Activated naive CD4-positive, alpha-beta T cell treated with anti-CD3 and anti-CD28 coated beads, Interleukin-2, amount 50 U/mL, for 72 hours (primary cell): ENCODE measurements at regions not wholly inside any gene's neighbourhood (a gene's known extent, or its start where the extent isn't known, plus 50 kb on each side); places are given as distances from the start of the nearest gene placed in this dataset.

Experiments
- ATAC-seq, 2 donors: fragments of 150-1000 bp; cut with Tn5 transposase; 2 replicates each; pipeline ENCODE4 v1.10.0; 2021; ENCODE audit warnings: mild to moderate bottlenecking in 2 of 2, moderate library complexity in 2 of 2
- DNase-seq, 2 donors: peaks; one replicate each; pipeline ENCODE4 v3.0.0; 2021 to 2022; ENCODE audit warnings: low spot score in 2 of 2
- H3K27ac Mint-ChIP-seq, 2 donors: one replicate each; pipeline ENCODE4 v1.8.0; 2022; ENCODE audit warnings: mild to moderate bottlenecking in 2 of 2, mixed read lengths in 2 of 2
- H3K36me3 Mint-ChIP-seq, 2 donors: one replicate each; pipeline ENCODE4 v1.8.0; 2022; ENCODE audit warnings: mixed read lengths in 2 of 2
- H3K9me3 Mint-ChIP-seq, 2 donors: one replicate each; pipeline ENCODE4 v1.8.0; 2022; ENCODE audit warnings: mixed read lengths in 2 of 2

DNA sequence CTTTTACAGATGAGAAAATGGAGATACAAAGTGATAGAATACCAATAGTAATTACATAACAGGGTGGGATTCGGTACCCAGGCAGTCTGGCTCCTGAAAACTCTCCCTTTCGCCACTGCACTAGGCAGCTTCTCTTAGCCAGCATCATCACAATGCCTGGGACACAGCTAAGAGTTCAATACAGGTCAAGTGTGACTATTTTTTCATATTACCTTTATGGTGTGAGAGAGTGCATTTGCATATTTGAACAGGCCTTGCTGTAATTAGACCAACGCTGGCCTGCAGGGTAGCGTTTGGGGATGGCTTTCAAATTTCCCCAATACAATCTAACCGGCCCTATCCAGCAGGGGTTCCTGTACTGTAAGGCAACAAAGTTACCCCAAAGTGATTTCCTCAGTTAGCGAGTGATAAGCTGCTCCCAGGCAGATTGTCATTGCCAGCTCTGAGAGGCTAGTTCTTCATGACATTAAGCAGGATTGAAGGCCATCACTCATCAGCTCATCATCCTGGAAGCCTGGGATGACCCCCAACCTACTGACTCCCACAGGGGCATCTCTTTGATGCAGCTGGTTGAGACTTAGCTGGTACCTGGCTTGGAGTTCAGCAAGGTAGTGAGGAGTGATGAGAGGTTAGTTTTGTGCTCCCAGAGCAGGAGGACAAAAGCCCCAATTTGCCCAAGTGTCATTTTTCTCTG, 836.8 kb upstream of the LCORL start:
- Mint-ChIP-seq H3K36me3 (no peaks in the 10 kb centered on the region), H3K27ac (no peak overlapping the region), H3K9me3 (peaks cover 23% of the 10 kb centered on the region in 2 donors)
- ATAC-seq, result no peak
- DNase-seq, result no peak

DNA sequence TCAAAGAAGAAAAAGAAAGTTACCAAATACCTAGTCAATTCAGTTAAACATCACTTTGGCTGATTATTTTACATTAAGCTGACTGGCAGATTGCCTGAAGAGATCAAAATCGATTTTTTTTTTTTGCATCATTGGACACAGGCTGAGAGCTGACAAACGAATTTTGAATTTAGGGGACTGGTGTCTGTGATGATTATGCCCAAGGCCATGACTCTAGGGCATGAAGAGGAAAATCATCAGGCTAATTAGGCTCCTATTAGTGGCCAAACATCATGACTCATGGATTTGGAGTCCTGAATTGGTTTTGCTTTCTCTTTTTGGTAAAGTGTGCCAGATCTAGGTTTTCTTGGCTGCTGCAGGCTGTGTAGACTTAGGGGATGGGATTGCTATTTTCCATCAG, 829.3 kb upstream of the LCORL start:
- DNase-seq (no peak), ATAC-seq (no peak)
- H3K27ac Mint-ChIP-seq, result no peak overlapping the region
- no peaks in the 10 kb centered on the region for H3K36me3 Mint-ChIP-seq
- peaks cover 30 to 33% of the 10 kb centered on the region in 2 donors for H3K9me3 Mint-ChIP-seq

DNA sequence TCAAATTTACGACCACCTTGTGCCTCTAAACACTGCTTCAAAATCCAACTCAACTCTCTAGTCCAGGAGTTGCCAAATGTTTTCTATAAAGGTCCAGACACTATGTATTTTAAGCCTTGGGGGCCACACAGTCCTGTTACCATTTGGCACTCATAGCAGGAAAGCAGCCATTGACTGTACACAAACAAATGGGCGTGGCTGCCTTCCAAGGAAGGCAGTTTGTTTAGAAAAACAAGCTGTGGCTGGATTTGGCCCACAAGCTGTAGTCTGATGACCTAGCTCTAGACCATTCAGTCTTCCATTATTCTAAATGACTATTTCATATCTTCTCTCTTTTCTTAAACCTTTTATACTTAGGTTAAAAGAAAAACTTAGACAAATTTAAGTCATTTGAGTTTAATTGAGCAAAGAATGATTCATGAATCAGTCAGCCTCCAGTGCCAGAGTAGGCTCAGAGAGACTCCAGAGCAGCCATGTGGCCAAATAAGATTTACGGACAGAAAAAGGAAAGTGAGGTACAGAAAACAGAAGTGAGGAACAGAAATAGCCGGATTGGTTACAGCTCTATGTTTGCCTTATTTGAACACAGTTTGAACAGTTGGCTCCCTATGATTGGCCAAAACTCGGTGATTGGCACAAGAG, 825.8 kb upstream of the LCORL start:
- H3K36me3 Mint-ChIP-seq, result no peaks in the 10 kb centered on the region
- H3K27ac Mint-ChIP-seq, result no peak overlapping the region
- DNase-seq (no peak), ATAC-seq (no peak)
- peaks cover 26 to 35% of the 10 kb centered on the region in 2 donors for H3K9me3 Mint-ChIP-seq

DNA sequence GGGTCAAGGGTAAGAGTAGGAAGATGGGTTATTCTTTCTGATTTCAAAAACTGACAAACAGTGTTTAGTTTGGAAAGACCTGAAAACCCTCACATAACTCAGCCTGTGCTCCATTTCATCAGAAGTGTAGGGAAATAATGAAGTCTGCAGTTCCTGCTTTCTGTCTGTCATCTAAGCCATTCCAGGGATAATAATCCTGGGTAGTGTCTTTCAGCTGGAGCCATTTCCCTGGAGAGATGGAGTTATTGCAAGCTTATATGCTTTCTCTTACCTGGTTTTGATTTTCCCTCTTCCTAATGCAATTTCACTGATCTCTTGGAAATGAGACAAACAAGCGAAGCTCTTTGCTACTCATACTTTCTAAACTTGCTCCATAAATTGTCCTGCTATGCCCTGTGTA, 824.8 kb upstream of the LCORL start:
- Mint-ChIP-seq H3K27ac (no peak overlapping the region), H3K36me3 (no peaks in the 10 kb centered on the region), H3K9me3 (peaks cover 30 to 42% of the 10 kb centered on the region in 2 donors)
- no peak for ATAC-seq
- DNase-seq, result no peak

DNA sequence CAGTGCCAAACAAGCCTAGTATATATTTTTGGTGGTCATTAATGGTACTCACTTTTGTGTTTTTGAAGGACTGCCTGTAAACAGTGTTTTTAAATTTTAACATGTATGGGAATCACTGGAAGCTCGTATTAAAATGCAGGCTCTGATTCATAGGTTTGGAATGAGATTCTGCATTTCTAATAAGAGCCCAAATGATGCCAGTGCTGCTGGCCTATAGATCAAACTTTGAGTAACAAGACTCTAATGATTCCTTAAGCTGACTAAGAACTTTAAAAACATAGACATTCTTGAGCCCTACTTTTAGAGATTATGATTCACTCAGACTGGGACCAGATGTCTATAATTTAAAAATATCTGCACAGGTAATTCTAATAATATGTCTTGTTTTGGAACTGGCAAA, 823.2 kb upstream of the LCORL start:
- H3K9me3 Mint-ChIP-seq, result peaks cover 25 to 44% of the 10 kb centered on the region in 2 donors
- H3K27ac Mint-ChIP-seq, result no peak overlapping the region
- DNase-seq, result no peak
- H3K36me3 Mint-ChIP-seq, result no peaks in the 10 kb centered on the region
- ATAC-seq, result no peak

DNA sequence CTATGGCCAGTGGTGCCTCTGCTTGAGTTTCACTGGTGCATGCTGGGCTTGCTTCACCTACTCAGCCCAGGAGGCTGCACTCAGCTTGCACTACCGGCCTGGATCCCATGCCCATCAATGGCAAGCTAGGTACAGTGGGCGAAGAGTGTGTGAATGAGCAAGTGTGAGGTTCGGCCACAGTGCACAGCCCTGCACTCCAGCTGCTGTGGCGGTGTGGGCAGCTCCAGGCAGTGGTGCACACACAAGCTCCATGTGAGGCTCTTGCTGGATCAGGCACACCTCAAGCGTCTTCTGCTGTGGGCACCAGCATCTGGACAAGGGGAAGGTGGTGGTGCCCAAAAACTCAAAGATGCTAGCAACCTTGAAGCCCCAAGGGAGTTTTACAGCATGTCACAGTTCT, 820.9 kb upstream of the LCORL start:
- H3K9me3 Mint-ChIP-seq, result peaks cover 14 to 35% of the 10 kb centered on the region in 2 donors
- no peaks in the 10 kb centered on the region for H3K36me3 Mint-ChIP-seq

DNA sequence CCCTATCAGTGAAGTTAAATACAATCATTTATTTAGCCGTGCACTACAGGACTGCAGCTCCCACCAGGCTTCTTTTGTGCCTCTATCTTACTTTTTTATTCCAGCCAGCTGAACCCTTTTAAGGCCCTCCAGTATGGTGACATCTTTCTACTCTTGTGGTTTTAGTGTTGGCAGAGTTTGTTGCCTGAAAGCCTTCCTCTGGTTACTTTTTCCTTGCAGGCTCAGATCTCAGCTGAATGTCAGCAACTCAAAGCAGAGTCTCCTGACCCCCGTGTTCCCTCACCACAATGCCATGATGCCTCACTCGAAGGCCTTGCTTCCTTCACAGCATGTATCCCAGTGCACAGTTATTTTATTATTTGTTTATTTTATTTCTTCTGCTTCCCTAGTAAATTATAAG, 818.9 kb upstream of the LCORL start:
- Mint-ChIP-seq H3K27ac (no peak overlapping the region), H3K36me3 (no peaks in the 10 kb centered on the region), H3K9me3 (peaks cover 15 to 30% of the 10 kb centered on the region in 2 donors)
- DNase-seq (no peak), ATAC-seq (no peak)

More for the DNA sequence above, 820.9 kb upstream of the LCORL start:
- H3K27ac Mint-ChIP-seq, result no peak overlapping the region
- no peak for DNase-seq
- ATAC-seq, result no peak

DNA sequence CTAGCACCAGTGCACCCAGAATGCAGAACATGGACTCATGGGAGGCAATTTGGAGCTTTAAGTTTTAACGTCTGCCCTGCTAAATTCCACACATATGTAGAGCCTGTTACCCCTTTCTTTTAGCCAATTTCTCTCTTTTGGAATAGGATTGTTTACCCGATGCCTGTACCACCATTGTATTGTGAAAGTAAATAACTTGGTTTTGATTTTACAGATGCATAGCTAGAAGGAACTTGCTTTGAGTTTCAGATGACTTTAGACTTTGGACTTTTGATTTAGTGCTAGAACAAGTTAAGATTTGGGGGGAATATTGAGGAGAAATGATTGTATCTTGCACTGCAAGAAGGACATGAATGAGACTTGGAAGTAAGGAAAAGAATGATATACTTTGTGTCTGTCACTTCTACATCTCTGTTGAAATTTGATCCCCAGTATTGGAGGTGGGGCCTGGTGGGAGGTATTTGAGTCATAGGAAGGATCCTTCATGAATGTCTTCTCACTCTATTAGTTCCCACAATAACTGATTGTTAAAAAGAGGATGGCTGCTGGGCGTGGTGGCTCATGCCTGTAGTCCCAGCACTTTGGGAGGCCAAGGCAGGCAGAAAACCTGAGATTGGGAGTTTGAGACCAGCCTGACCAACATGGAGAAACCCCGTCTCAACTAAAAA, 794.8 kb upstream of the LCORL start:
- H3K9me3 Mint-ChIP-seq, result peaks cover 5 to 13% of the 10 kb centered on the region in 2 donors
- DNase-seq (no peak), ATAC-seq (no peak)
- no peak overlapping the region for H3K27ac Mint-ChIP-seq
- no peaks in the 10 kb centered on the region for H3K36me3 Mint-ChIP-seq

DNA sequence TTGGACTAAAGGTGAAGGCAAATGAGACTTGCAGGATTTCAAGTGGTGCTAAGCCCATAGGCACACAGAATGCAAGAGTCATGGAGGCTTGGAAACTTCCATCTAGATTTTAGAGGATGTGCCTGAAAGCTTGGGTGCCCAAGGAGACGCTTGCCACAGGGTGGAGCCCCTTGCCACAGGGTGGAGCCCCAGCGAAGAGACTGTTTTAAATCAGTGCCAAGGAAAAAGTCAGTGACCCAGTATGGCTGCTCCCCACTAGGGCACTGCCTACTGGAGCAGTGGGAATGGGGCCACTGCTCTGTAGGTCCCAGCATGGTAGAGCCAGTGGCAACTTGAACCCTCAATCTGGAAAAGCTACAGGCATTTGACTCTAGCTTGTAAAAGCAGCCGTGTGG, 794.2 kb upstream of the LCORL start:
- Mint-ChIP-seq H3K27ac (no peak overlapping the region), H3K36me3 (no peaks in the 10 kb centered on the region), H3K9me3 (peaks cover 8 to 12% of the 10 kb centered on the region in 2 donors)
- DNase-seq (no peak), ATAC-seq (no peak)

DNA sequence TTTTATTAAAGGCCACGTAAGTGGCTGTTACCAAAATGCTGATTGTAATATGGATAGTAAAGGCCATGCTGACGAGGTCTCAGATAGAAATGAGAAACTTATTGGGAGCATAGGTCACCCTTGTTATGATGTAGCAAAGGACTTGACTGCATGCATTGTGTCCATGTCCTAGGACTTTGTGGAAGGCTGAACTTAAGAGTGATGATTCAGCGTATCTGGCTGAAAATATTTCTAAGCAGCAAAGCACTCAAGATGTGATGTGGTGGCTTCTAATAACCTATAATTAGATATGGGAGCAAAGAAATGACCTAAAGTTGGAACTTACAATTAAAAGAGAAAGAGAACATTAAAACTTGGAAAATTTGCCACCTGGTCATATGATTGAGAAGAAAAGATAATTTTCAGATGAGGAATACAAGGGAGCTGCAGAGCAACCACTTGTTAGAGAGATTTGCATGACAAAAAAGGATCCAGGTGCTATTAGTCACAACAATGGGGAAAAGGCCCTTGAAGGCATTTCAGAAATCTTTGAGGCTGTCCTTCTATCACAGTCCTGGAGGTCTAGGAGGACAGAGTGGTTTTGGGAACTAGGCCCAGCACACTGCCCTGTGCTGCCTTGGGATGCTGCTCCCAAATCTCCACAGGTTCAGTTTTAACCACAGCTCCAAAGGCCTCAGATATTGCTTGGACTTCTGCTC, 793.7 kb upstream of the LCORL start:
- no peaks in the 10 kb centered on the region for H3K36me3 Mint-ChIP-seq
- peaks cover 7 to 8% of the 10 kb centered on the region in 2 donors for H3K9me3 Mint-ChIP-seq
- ATAC-seq (no peak), DNase-seq (no peak)
- H3K27ac Mint-ChIP-seq, result no peak overlapping the region

DNA sequence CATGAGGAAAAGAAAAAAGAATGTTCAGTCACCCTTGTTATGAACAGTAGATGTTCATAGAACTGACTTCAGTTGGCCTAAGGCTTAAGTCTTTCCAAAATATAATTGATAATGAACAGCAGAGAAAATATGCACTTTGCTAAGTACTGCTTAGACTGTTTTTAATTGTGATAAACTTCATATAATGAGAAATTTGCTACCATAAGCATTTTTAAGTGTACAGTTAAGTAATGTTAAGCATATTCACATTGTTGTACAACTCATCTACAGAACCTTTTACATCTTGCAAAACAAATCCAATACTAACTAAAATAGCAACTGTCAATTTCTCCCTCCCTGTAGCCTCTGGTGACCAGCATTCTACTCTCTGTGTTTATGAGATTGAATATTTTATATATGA, 792.2 kb upstream of the LCORL start:
- ATAC-seq, result no peak
- Mint-ChIP-seq H3K9me3 (peaks cover 7 to 8% of the 10 kb centered on the region in 2 donors), H3K27ac (no peak overlapping the region), H3K36me3 (no peaks in the 10 kb centered on the region)
- no peak for DNase-seq

DNA sequence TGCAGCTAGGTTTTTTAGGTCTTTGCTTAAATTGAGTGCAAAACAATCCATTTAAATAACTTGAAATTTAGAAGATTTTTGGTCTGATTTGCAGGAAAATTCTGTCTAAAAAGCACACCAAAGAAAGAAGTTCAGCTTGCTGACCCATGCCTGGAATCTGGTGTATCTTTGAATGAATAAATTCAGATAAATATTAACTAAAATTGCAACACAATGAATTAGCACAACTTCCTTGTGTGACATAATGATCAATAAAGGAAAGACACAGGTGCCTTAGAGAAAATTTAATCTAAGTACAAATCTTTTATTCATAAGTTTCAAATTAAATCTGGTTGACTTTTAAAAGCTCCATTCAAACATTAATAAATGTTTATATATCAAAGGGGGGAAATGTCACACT, 791.5 kb upstream of the LCORL start:
- Mint-ChIP-seq H3K9me3 (peaks cover 7 to 8% of the 10 kb centered on the region in 2 donors), H3K36me3 (no peaks in the 10 kb centered on the region), H3K27ac (no peak overlapping the region)
- DNase-seq (no peak), ATAC-seq (no peak)

DNA sequence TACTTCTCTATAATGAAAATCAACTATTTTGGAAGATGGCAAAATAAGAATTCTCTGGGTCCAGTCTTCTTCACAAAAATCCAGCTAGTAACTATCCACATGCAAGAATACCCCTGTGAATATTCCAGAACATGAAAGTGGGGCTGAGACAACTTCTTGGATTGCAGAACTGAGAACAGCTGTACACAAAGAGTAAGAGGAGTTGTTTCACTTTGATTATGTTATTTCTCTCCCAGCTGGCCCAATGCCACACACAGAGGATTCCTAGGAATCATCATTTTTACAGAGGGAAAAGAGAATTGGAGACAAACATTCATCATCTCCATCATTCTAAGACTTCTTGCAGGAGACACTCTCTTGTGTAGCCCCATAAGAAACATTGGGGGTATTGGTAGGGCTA, 782.2 kb upstream of the LCORL start:
- no peak for DNase-seq

DNA sequence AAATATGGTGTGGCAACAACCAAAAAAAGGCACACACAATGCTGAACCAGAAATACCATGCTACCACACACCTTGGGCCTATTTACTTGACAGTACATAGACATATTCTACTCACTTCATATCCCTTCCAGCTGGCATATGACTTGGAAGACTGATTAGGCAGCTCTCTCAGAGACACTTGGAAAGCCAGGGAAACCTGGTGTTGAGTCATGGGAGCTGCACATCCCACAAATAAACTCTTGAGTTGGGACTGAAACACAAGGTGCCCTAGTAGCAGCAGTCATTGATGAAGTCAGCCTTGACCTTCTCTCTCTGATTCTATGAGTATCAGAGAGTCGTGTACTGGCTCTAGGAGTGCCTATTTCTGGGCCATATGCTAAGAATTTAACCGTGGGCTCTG, 776.6 kb upstream of the LCORL start:
- ATAC-seq (no peak), DNase-seq (no peak)
- Mint-ChIP-seq H3K27ac (no peak overlapping the region), H3K9me3 (peaks cover 8 to 9% of the 10 kb centered on the region in 2 donors), H3K36me3 (no peaks in the 10 kb centered on the region)

More for the DNA sequence above, 782.2 kb upstream of the LCORL start:
- H3K36me3 Mint-ChIP-seq, result no peaks in the 10 kb centered on the region
- H3K27ac Mint-ChIP-seq, result no peak overlapping the region
- ATAC-seq, result no peak
- peaks cover 13 to 16% of the 10 kb centered on the region in 2 donors for H3K9me3 Mint-ChIP-seq

DNA sequence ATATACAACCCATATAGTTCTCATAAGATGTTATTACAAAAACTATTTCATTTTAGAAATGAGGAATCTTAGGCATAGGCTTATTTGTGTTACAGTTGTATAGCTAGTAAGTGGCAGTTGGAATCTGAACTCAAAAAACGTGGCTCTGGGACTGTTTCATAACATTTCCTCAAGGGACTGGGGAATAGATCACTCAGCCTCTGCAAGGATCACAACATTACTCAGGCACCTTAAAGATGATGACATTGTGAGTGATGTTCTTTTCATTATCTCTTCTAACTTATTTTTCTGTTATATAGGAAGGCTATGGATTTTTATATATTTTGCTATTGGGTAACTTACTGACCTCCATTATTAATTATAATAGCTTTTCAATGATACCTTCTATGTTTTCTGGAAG, 774.2 kb upstream of the LCORL start:
- peaks cover 8% of the 10 kb centered on the region in 2 donors for H3K9me3 Mint-ChIP-seq
- H3K36me3 Mint-ChIP-seq, result no peaks in the 10 kb centered on the region
- H3K27ac Mint-ChIP-seq, result no peak overlapping the region
- no peak for ATAC-seq
- DNase-seq, result no peak

DNA sequence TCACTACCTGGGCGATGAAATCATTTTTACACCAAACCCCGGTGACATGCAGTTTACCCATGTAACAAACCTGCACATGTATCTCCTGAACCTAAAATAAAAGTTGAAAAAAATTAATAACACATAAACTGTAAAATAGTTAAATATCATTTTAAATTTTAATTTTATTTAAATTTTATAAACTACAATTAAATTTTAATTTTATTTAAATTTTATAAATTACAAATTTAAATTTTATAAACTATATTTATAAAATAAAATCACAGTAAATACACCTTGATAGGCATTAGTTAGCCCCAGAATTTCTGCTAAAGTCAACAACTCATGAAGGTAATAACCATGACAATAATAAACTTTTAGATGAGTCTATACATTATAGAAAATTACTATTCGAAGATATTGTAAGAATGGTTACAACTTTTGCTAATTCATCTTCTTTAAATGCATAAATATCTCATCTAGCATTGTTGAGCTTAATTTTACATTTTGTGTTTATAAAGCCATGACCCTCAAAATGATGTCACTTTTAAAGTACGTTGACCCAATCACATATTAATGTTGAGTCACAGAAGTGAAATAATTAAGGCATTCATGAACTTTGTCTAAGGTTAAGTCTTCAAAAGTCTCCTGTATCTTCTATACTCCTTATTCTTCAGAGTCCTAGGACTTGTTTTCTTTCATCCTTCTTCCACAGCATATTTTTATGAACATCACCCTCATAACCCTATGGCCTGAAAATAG, 755.8 kb upstream of the LCORL start:
- Mint-ChIP-seq H3K9me3 (peaks cover 15 to 16% of the 10 kb centered on the region in 2 donors), H3K27ac (no peak overlapping the region), H3K36me3 (no peaks in the 10 kb centered on the region)
- ATAC-seq (no peak), DNase-seq (no peak)
